ENCODE measurements at regions not wholly inside any gene's neighbourhood (a gene's known extent, or its start where the extent isn't known, plus 50 kb on each side); places are given as distances from the start of the nearest gene placed in this dataset.

DNA sequence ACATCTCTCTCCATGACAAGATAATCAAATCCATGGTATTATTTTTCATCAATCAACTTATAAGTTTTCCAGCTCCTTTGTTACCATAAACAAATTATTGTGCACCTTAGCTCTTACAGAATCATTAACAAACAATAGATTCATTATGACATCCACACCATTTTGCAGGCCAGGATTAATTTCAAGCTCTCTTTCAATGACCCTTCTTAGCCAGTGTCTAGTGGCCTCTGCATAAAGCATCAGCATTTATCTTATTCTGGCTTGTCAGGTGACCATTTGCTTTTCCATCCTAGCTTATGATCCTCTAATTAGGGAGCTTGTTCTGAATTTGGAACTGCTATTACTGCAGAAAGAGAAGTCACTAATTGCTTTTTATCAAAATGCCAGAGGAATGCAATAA is 806.2 kb upstream of the CHAC2 start:
- TF ChIP-seq CTCF (IDR thresholded peaks at IDR 0.05) (no peak), POLR2A (IDR thresholded peaks at IDR 0.05) (no peak), POLR2AphosphoS5 (IDR thresholded peaks at IDR 0.05) (no peak)
